ENCODE measurements at regions not wholly inside any gene's neighbourhood (a gene's known extent, or its start where the extent isn't known, plus 50 kb on each side); places are given as distances from the start of the nearest gene placed in this dataset.
"Not testable (repeated sequence)": the region's sequence is repeated elsewhere in the genome, so short reads cannot be mapped to it uniquely, and the experiment has no call there.

DNA sequence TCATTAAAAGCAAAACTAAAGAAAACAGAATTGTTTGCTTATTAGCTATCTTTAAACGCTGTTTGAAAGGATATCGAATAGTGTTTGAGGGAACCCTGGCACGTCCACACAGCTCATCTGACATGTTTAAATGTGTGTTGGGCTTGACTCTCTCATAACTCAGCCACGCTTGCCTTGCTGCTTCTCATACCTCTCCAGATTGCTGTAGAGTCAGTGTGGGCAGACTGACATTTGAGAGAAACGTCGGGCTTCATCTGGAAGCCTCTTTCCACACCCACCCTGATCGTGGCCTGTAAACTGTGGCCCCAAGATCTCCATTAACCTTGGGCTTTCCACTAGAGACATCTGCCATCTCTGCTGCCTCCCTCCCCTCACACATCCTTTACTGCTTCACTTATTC is 226.4 kb upstream of the PLGLB2 start:
- TF ChIP-seq, protein P1, sequence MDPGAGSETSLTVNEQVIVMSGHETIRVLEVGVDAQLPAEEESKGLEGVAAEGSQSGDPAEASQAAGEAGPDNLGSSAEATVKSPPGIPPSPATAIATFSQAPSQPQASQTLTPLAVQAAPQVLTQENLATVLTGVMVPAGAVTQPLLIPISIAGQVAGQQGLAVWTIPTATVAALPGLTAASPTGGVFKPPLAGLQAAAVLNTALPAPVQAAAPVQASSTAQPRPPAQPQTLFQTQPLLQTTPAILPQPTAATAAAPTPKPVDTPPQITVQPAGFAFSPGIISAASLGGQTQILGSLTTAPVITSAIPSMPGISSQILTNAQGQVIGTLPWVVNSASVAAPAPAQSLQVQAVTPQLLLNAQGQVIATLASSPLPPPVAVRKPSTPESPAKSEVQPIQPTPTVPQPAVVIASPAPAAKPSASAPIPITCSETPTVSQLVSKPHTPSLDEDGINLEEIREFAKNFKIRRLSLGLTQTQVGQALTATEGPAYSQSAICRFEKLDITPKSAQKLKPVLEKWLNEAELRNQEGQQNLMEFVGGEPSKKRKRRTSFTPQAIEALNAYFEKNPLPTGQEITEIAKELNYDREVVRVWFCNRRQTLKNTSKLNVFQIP (CRISPR knock-in tag; IDR thresholded peaks at IDR 0.05; ENCODE audit: borderline replicate concordance, low read depth): not testable (repeated sequence)
- TF ChIP-seq ZNF70 (CRISPR knock-in tag; IDR thresholded peaks at IDR 0.05); ZFP3 (CRISPR knock-in tag; IDR thresholded peaks at IDR 0.05); BACH2 (CRISPR knock-in tag; IDR thresholded peaks at IDR 0.05; ENCODE audit: borderline replicate concordance); TOX (CRISPR knock-in tag; IDR thresholded peaks at IDR 0.05; ENCODE audit: borderline replicate concordance); ZC3H10 (CRISPR knock-in tag; IDR thresholded peaks at IDR 0.05); RARB (CRISPR knock-in tag; IDR thresholded peaks at IDR 0.05): not testable (repeated sequence)
- TF ChIP-seq, protein P2, sequence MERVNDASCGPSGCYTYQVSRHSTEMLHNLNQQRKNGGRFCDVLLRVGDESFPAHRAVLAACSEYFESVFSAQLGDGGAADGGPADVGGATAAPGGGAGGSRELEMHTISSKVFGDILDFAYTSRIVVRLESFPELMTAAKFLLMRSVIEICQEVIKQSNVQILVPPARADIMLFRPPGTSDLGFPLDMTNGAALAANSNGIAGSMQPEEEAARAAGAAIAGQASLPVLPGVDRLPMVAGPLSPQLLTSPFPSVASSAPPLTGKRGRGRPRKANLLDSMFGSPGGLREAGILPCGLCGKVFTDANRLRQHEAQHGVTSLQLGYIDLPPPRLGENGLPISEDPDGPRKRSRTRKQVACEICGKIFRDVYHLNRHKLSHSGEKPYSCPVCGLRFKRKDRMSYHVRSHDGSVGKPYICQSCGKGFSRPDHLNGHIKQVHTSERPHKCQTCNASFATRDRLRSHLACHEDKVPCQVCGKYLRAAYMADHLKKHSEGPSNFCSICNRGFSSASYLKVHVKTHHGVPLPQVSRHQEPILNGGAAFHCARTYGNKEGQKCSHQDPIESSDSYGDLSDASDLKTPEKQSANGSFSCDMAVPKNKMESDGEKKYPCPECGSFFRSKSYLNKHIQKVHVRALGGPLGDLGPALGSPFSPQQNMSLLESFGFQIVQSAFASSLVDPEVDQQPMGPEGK (CRISPR knock-in tag; IDR thresholded peaks at IDR 0.05; ENCODE audit: borderline replicate concordance): not testable (repeated sequence)

Data from SK-N-SH treated with all-trans-retinoic acid at 6 μM for 48 hours (cell line).